MCF 10A (cell line): ENCODE measurements at regions not wholly inside any gene's neighbourhood (a gene's known extent, or its start where the extent isn't known, plus 50 kb on each side); places are given as distances from the start of the nearest gene placed in this dataset.
"Not testable (repeated sequence)": the region's sequence is repeated elsewhere in the genome, so short reads cannot be mapped to it uniquely, and the experiment has no call there.

Experiments
- BruUV-seq: library from RNA; stranded (reverse); fragments of 400-500 nt; replicated peaks from 2 replicates; lab custom pipeline; 2021; lab: Mats Ljungman, UMichigan
- CTCF ChIA-PET: fragments of 300-600 bp; sonication (Branson Sonifier 250); formaldehyde crosslinking; extraction: SDS; loops from one replicate; lab custom pipeline; 2021; ENCODE audit warnings: antibody characterized with exemption, inconsistent platforms; lab: Yijun Ruan, JAX
- POLR2A ChIA-PET: fragments of 300-600, 350-650 bp; sonication (Branson Sonifier 250); formaldehyde crosslinking; extraction: SDS; loops from one replicate; lab custom pipeline; 2020; ENCODE audit warnings: antibody characterized with exemption, inconsistent platforms; lab: Yijun Ruan, JAX
- DNase-seq: peaks from one replicate; pipeline ENCODE4 v3.0.0-alpha.2; 2018; ENCODE audit not compliant: unreplicated experiment
- H3K27ac Mint-ChIP-seq: one replicate; pipeline ENCODE4 v1.8.0; 2022; ENCODE audit warnings: mild to moderate bottlenecking, low read depth, mixed read lengths; ENCODE audit not compliant: unreplicated experiment
- H3K27me3 Mint-ChIP-seq: one replicate; pipeline ENCODE4 v1.8.0; 2022; ENCODE audit warnings: mixed read lengths; ENCODE audit not compliant: insufficient read depth, unreplicated experiment
- H3K36me3 Mint-ChIP-seq: one replicate; pipeline ENCODE4 v1.8.0; 2022; ENCODE audit warnings: mild to moderate bottlenecking, moderate library complexity, mixed read lengths; ENCODE audit not compliant: insufficient read depth, unreplicated experiment
- H3K4me1 Mint-ChIP-seq: one replicate; pipeline ENCODE4 v1.8.0; 2022; ENCODE audit warnings: mixed read lengths; ENCODE audit not compliant: insufficient read depth, unreplicated experiment
- H3K4me3 Mint-ChIP-seq: one replicate; pipeline ENCODE4 v1.8.0; 2022; ENCODE audit warnings: mild to moderate bottlenecking, moderate library complexity, mixed read lengths; ENCODE audit not compliant: unreplicated experiment
- H3K9me3 Mint-ChIP-seq: one replicate; pipeline ENCODE4 v1.8.0; 2022; ENCODE audit warnings: mixed read lengths; ENCODE audit not compliant: unreplicated experiment
- intact Hi-C: fragments of 100-400 bp; cut with micrococcal nuclease; formaldehyde crosslinking; loops from 2 replicates; pipeline ENCODE4 v1.14.1; 2022
- TF ChIP-seq, protein P1 (sequence below): fragments of 200-600 bp; IDR thresholded peaks from one replicate; pipeline ENCODE4 v1.8.0; 2022; ENCODE audit warnings: antibody characterized with exemption, mild to moderate bottlenecking; ENCODE audit not compliant: unreplicated experiment

DNA sequence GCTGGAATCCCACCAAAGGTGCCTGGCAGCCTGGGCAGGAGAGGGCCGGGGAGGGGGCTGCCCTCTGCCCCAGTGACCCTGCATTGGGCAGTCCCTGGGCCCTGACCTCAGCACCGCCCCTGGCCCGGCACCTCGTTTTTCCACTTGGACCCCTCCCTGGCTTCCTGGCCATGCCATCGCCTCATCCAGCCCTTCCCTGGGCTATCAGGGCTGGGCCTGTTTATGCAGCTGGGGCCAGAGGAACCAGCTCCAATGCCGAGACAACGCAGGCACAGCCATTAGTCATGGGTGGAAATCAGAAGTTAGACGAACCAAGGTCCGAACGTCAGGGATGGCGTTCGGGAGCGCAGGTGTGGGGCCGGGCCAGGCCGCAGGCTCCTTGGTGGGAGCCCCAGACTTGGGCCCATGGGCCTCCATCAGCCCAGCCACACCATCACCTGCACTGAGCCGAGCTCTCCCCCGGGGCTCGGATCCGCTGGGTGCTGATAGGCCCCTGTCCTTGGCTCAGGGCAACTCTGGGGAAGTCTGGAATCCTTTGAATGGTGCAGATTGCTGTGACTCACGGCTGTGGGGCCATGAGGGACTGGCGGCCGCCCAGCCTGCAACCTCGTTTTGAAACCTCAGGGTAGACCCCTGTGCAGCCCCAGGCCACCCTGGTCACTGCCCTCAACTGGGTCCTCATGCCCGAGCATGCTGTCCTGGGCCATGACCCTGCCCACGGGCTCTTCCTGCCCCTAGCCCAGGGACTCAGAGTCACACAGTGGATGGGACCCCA, 169.4 kb downstream of the KIF26A start:
- intact Hi-C loops: no loop called here

DNA sequence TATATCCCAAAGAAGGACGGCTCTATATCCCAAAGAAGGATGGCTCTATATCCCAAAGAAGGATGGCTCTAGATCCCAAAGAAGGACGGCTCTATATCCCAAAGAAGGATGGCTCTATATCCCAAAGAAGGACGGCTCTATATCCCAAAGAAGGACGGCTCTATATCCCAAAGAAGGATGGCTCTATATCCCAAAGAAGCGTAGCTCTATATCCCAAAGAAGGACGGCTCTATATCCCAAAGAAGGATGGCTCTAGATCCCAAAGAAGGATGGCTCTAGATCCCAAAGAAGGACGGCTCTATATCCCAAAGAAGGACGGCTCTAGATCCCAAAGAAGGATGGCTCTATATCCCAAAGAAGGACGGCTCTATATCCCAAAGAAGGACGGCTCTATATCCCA, 170.1 kb downstream of the KIF26A start:
- not testable (repeated sequence) for H3K4me3 Mint-ChIP-seq

More for the DNA sequence above, 169.4 kb downstream of the KIF26A start:
- peaks cover 42% of the 10 kb centered on the region for H3K27me3 Mint-ChIP-seq
- ChIA-PET CTCF (interaction anchor here (1.0 kb wide), 1 partner anchor 13 kb away, joined by 3 read pairs; no protein-coding TSS in a partner anchor), POLR2A (no interaction called here)
- H3K4me1 Mint-ChIP-seq: no peaks in the 10 kb centered on the region
- no peaks in the 10 kb centered on the region for H3K36me3 Mint-ChIP-seq
- no peak overlapping the region for H3K27ac Mint-ChIP-seq
- no peaks in the 10 kb centered on the region for H3K9me3 Mint-ChIP-seq
- no peak overlapping the region for H3K4me3 Mint-ChIP-seq
- DNase-seq: no peak
- TF ChIP-seq, protein P1, sequence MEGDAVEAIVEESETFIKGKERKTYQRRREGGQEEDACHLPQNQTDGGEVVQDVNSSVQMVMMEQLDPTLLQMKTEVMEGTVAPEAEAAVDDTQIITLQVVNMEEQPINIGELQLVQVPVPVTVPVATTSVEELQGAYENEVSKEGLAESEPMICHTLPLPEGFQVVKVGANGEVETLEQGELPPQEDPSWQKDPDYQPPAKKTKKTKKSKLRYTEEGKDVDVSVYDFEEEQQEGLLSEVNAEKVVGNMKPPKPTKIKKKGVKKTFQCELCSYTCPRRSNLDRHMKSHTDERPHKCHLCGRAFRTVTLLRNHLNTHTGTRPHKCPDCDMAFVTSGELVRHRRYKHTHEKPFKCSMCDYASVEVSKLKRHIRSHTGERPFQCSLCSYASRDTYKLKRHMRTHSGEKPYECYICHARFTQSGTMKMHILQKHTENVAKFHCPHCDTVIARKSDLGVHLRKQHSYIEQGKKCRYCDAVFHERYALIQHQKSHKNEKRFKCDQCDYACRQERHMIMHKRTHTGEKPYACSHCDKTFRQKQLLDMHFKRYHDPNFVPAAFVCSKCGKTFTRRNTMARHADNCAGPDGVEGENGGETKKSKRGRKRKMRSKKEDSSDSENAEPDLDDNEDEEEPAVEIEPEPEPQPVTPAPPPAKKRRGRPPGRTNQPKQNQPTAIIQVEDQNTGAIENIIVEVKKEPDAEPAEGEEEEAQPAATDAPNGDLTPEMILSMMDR: no peak
- BruUV-seq: no TSS peak

DNA sequence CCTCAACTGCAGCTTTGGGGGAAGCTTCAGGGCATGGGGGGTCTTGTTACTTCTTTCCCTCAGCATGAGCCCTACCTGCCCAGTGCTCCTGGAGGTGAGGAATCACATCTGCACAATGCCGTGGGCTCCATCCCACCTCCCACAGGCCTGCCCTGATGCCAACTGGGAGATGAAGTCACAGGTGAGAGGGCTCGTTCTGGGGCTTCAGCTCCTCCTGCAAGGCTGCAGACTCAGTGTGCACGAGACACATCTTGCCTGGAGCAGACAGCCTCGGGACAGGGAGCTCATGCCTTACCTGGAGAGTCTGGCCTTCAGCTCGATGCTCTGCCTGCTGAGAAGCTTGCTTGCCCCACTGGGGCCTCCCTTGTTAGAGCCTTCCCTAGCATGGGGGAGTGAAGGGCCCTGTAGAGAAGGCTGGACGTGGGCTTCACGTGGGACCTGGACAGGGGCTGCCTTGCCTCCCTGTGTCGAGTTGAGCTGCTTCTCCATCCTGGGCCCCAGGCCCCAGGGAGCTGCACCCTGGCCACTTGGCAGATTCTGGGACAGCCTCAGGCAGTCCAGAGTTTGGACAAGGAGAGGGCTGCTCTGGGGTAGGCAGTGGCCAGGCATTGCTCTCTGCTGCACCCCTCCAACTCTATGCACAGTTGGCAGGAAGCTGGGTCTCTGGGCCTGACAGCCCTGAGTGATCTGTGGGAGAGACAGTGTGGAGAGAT, 171.4 kb downstream of the KIF26A start:
- Mint-ChIP-seq H3K4me1 (no peaks in the 10 kb centered on the region), H3K27ac (no peak overlapping the region), H3K4me3 (no peak overlapping the region), H3K36me3 (no peaks in the 10 kb centered on the region), H3K9me3 (no peaks in the 10 kb centered on the region), H3K27me3 (peaks cover 48% of the 10 kb centered on the region)
- no TSS peak for BruUV-seq
- TF ChIP-seq, protein P1: no peak
- DNase-seq: no peak
- CTCF ChIA-PET: interaction anchor here (0.6 kb wide), 1 partner anchor 158 kb away, joined by 3 read pairs; no protein-coding TSS in a partner anchor
- intact Hi-C loops: no loop called here
- POLR2A ChIA-PET: no interaction called here

More for the DNA sequence above, 170.1 kb downstream of the KIF26A start:
- BruUV-seq, DNase-seq, intact Hi-C loops, POLR2A ChIA-PET, H3K4me1 Mint-ChIP-seq, H3K9me3 Mint-ChIP-seq, H3K36me3 Mint-ChIP-seq, H3K27ac Mint-ChIP-seq, CTCF ChIA-PET: not testable (repeated sequence)
- H3K27me3 Mint-ChIP-seq: peaks cover 50% of the 10 kb centered on the region

DNA sequence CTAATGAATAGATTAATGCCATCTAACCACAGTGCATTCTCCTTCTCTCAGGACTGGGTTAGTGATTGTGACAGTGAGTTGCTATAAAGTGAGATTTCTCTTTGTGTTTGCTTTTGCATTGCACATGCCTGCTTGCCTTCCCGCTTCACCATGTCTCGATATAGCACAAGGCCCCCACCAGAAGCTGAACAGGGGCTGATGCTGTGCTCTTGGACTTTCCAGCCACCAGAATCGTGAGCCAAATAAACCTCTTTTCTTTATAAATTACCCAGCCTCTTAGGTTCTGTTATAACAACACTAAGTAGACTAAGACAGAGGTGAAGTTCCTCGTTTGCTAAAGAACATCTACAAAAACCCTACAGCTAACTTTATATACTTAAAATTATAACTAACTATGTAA, 173.0 kb downstream of the KIF26A start:
- no TSS peak for BruUV-seq
- Mint-ChIP-seq H3K27me3 (peaks cover 50% of the 10 kb centered on the region), H3K36me3 (no peaks in the 10 kb centered on the region), H3K4me1 (no peaks in the 10 kb centered on the region), H3K4me3 (no peak overlapping the region), H3K27ac (no peak overlapping the region), H3K9me3 (no peaks in the 10 kb centered on the region)
- CTCF ChIA-PET: no interaction called here
- intact Hi-C loops: no loop called here
- no peak for DNase-seq
- TF ChIP-seq, protein P1: no peak
- POLR2A ChIA-PET: no interaction called here
